ENCODE measurements at regions not wholly inside any gene's neighbourhood (a gene's known extent, or its start where the extent isn't known, plus 50 kb on each side); places are given as distances from the start of the nearest gene placed in this dataset.

GRCh38 chr4:57233386-57233785, 123.2 kb upstream of the IGFBP7 start:
- Mint-ChIP-seq H3K27me3 (ENCODE audit: insufficient read depth, unreplicated experiment) (peaks cover 7% of the 10 kb centered on the region), H3K27ac (ENCODE audit: unreplicated experiment) (no peak overlapping the region), H3K36me3 (ENCODE audit: insufficient read depth, unreplicated experiment) (no peaks in the 10 kb centered on the region), H3K9me3 (ENCODE audit: unreplicated experiment) (no peaks in the 10 kb centered on the region), H3K4me3 (ENCODE audit: unreplicated experiment) (no peak overlapping the region), H3K4me1 (ENCODE audit: low read depth, unreplicated experiment) (no peaks in the 10 kb centered on the region)
- Histone ChIP-seq H3K36me3 (ENCODE audit: control insufficient read depth, insufficient read depth, low read length) (no peaks in the 10 kb centered on the region), H3K4me3 (ENCODE audit: low read depth, low read length) (no peak overlapping the region), H3K4me1 (no peaks in the 10 kb centered on the region), H3K27me3 (replicated peaks; ENCODE audit: control insufficient read depth, insufficient read depth, low read length) (no peaks in the 10 kb centered on the region), H3K9me3 (no peaks in the 10 kb centered on the region)
- CTCF ChIA-PET = no interaction called here
- TF ChIP-seq, protein P1, sequence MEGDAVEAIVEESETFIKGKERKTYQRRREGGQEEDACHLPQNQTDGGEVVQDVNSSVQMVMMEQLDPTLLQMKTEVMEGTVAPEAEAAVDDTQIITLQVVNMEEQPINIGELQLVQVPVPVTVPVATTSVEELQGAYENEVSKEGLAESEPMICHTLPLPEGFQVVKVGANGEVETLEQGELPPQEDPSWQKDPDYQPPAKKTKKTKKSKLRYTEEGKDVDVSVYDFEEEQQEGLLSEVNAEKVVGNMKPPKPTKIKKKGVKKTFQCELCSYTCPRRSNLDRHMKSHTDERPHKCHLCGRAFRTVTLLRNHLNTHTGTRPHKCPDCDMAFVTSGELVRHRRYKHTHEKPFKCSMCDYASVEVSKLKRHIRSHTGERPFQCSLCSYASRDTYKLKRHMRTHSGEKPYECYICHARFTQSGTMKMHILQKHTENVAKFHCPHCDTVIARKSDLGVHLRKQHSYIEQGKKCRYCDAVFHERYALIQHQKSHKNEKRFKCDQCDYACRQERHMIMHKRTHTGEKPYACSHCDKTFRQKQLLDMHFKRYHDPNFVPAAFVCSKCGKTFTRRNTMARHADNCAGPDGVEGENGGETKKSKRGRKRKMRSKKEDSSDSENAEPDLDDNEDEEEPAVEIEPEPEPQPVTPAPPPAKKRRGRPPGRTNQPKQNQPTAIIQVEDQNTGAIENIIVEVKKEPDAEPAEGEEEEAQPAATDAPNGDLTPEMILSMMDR (IDR thresholded peaks at IDR 0.05; ENCODE audit: insufficient read depth in 1 of 2, low read depth in 1 of 2, low read length in 1 of 2, severe bottlenecking in 1 of 2, unreplicated experiment in 1 of 2) = no peak
- intact Hi-C loops (cut with micrococcal nuclease; ENCODE audit: unreplicated experiment) = no loop called here
- POLR2A ChIA-PET = no interaction called here
- DNase-seq = no peak
- no TSS peak for BruUV-seq (replicated peaks)

GRCh38 chr4:57231781-57232180, 121.6 kb upstream of the IGFBP7 start:
- DNase-seq = no peak
- intact Hi-C loops (cut with micrococcal nuclease; ENCODE audit: unreplicated experiment) = no loop called here
- ChIA-PET POLR2A (no interaction called here), CTCF (no interaction called here)
- Mint-ChIP-seq H3K27me3 (ENCODE audit: insufficient read depth, unreplicated experiment) (peaks cover 16% of the 10 kb centered on the region), H3K36me3 (ENCODE audit: insufficient read depth, unreplicated experiment) (no peaks in the 10 kb centered on the region), H3K4me1 (ENCODE audit: low read depth, unreplicated experiment) (no peaks in the 10 kb centered on the region), H3K9me3 (ENCODE audit: unreplicated experiment) (no peaks in the 10 kb centered on the region), H3K4me3 (ENCODE audit: unreplicated experiment) (no peak overlapping the region), H3K27ac (ENCODE audit: unreplicated experiment) (no peak overlapping the region)
- TF ChIP-seq, protein P1 (IDR thresholded peaks at IDR 0.05; ENCODE audit: insufficient read depth in 1 of 2, low read depth in 1 of 2, low read length in 1 of 2, severe bottlenecking in 1 of 2, unreplicated experiment in 1 of 2) = no peak
- no peaks in the 10 kb centered on the region for H3K4me1 ChIP-seq
- no peaks in the 10 kb centered on the region for H3K9me3 ChIP-seq
- BruUV-seq (replicated peaks) = no TSS peak
- no peak overlapping the region for H3K4me3 ChIP-seq (ENCODE audit: low read depth, low read length)
- no peaks in the 10 kb centered on the region for H3K36me3 ChIP-seq (ENCODE audit: control insufficient read depth, insufficient read depth, low read length)
- no peaks in the 10 kb centered on the region for H3K27me3 ChIP-seq (replicated peaks; ENCODE audit: control insufficient read depth, insufficient read depth, low read length)

DNA sequence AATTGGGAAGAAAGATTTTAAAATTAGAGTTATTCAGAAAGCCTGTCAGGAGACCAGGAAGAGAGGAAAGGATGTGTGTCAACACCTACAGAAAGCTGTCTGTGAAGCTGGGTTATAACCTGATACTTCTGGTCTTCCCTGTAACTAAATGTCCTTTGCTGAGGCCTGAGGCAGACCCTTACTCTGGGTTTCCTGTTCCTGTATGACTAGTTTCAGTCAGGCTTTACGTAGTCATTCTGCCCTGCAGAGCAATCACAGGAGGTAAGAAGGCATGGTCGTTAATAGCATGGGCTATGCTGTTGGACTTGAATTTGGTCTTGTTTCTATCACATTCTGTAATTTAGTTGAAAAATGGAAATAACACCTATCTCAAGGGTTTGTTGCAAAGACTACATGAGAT, 110.5 kb upstream of the IGFBP7 start:
- H3K4me1 ChIP-seq = no peaks in the 10 kb centered on the region
- DNase-seq = no peak
- POLR2A ChIA-PET = no interaction called here
- Mint-ChIP-seq H3K36me3 (ENCODE audit: insufficient read depth, unreplicated experiment) (no peaks in the 10 kb centered on the region), H3K27me3 (ENCODE audit: insufficient read depth, unreplicated experiment) (peaks cover 3% of the 10 kb centered on the region), H3K4me1 (ENCODE audit: low read depth, unreplicated experiment) (no peaks in the 10 kb centered on the region), H3K9me3 (ENCODE audit: unreplicated experiment) (no peaks in the 10 kb centered on the region), H3K27ac (ENCODE audit: unreplicated experiment) (no peak overlapping the region), H3K4me3 (ENCODE audit: unreplicated experiment) (no peak overlapping the region)
- CTCF ChIA-PET = no interaction called here
- H3K4me3 ChIP-seq (ENCODE audit: low read depth, low read length) = no peak overlapping the region
- intact Hi-C loops (cut with micrococcal nuclease; ENCODE audit: unreplicated experiment) = no loop called here
- no peaks in the 10 kb centered on the region for H3K36me3 ChIP-seq (ENCODE audit: control insufficient read depth, insufficient read depth, low read length)
- no peaks in the 10 kb centered on the region for H3K9me3 ChIP-seq
- no TSS peak for BruUV-seq (replicated peaks)
- H3K27me3 ChIP-seq (replicated peaks; ENCODE audit: control insufficient read depth, insufficient read depth, low read length) = no peaks in the 10 kb centered on the region
- TF ChIP-seq, protein P1 (IDR thresholded peaks at IDR 0.05; ENCODE audit: insufficient read depth in 1 of 2, low read depth in 1 of 2, low read length in 1 of 2, severe bottlenecking in 1 of 2, unreplicated experiment in 1 of 2) = no peak

Data from Caco-2 (cell line).